Right cardiac atrium (tissue), 5 donors: ENCODE measurements at regions not wholly inside any gene's neighbourhood (a gene's known extent, or its start where the extent isn't known, plus 50 kb on each side); places are given as distances from the start of the nearest gene placed in this dataset.

ENCODE experiments used
- ATAC-seq, 2 donors: fragments of 200-7000 bp; cut with Tn5 transposase; one replicate each; pipeline versions ENCODE4 v1.8.0 to v1.9.1; 2020; ENCODE audit warnings: moderate library complexity in 2 of 2, mild to moderate bottlenecking in 1 of 2
- DNase-seq, 3 donors: peaks; one replicate each; pipeline ENCODE4 v3.0.0-alpha.2; 2020
- H3K27ac ChIP-seq: one replicate; pipeline ENCODE4 v1.5.1; 2013; ENCODE audit warnings: mild to moderate bottlenecking, low read length, control low read depth, moderate library complexity
- H3K27me3 ChIP-seq: one replicate; pipeline ENCODE4 v1.6.1; 2013; ENCODE audit not compliant: control insufficient read depth, insufficient read depth
- H3K4me1 ChIP-seq: one replicate; pipeline ENCODE4 v1.6.1; 2013; ENCODE audit warnings: low read length; ENCODE audit not compliant: control insufficient read depth, insufficient read depth
- H3K4me3 ChIP-seq: one replicate; pipeline ENCODE4 v1.5.1; 2013; ENCODE audit warnings: low read length, control low read depth
- H3K9me3 ChIP-seq: one replicate; pipeline ENCODE4 v1.6.1; 2013; ENCODE audit warnings: low read length; ENCODE audit not compliant: control insufficient read depth
- WGBS: extraction: QIAGEN DNeasy Blood & Tissue Kit; methylation state at CpG from one replicate; pipeline ENCODE4 v1.1.7; 2013; 5-methylcytosine and 5-hydroxymethylcytosine counted together
- intact Hi-C, 4 donors: fragments of 100-400 bp; cut with DNase I; formaldehyde crosslinking; loops; one replicate each; pipeline versions ENCODE4 v1.11.0 to v1.14.0; 2022 to 2023
- donor health status: healthy with polysubstance abuse.
- donor health status: DM: no; HTN: yes; CAD: no.
- donor health status: DM: no; HTN: no; CAD: no.
- donor health status: DM: no; HTN: yes; CAD: no; lungs with severe emphysema.
- donor health status: DM: yes; HTN: yes; CAD: no.

- Histone ChIP-seq H3K27me3 (no peaks in the 10 kb centered on the region), H3K27ac (no peak overlapping the region), H3K4me1 (no peaks in the 10 kb centered on the region), H3K4me3 (no peak overlapping the region), H3K9me3 (peaks cover 2% of the 10 kb centered on the region)
- ATAC-seq (no peak), DNase-seq (no peak)
- 64% methylated on average over 9 of the region's 9 CpGs for WGBS
- intact Hi-C loops = loop anchor here in 2 of 4 donors (10.0 kb wide), 3 partner anchors 100 to 280 kb away; no protein-coding TSS in a partner anchor
These were observed 50.2 kb upstream of the DNAH5 start for GRCh38 chr5:13994621-13995253.
